ENCODE measurements at regions not wholly inside any gene's neighbourhood (a gene's known extent, or its start where the extent isn't known, plus 50 kb on each side); places are given as distances from the start of the nearest gene placed in this dataset.
"Not testable (repeated sequence)": the region's sequence is repeated elsewhere in the genome, so short reads cannot be mapped to it uniquely, and the experiment has no call there.

DNA sequence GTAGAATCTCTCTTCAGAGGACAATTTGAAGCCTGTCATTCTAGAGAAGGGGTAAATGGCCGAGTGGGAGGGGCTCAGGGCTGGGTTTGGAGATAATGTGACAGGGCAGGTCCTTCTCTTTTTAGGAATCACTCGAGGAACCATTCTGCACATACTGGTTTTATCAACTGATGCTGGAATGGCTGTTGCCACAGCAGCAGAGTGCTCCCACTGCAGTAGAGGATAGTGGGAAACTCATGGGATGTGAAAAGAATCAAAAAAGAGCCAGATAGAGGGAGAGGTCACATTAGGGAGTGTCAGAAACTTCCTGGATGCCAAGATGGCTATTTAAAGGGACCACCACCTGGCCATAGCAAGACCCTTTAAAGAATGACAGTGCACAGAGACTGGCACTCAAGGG is 105.3 kb downstream of the NAV1 start:
- no peak for ATAC-seq
- Histone ChIP-seq H3K9me3 (no peaks in the 10 kb centered on the region), H3K4me1 (peaks cover 4 to 60% (median 45%) of the 10 kb centered on the region in 12 donors), H3K27me3 (no peaks in the 10 kb centered on the region), H3K36me3 (peaks cover 0 to 7% (median 0%) of the 10 kb centered on the region in 9 donors), H3K27ac (no peak overlapping the region), H3K4me3 (no peak overlapping the region)
- TF ChIP-seq POLR2A (IDR thresholded peaks at IDR 0.05) (no peak), CTCF (IDR thresholded peaks at IDR 0.05) (no peak)
- no peak for DNase-seq
- 58 to 68% (median 62%) methylated on average over 2 of the region's 2 CpGs for WGBS, 4 donors
- intact Hi-C loops (cut with DNase I), result loop anchor here in 4 of 10 donors (5.0 to 10.0 kb wide), 4 partner anchors 51 to 151 kb away; no protein-coding TSS in a partner anchor

DNA sequence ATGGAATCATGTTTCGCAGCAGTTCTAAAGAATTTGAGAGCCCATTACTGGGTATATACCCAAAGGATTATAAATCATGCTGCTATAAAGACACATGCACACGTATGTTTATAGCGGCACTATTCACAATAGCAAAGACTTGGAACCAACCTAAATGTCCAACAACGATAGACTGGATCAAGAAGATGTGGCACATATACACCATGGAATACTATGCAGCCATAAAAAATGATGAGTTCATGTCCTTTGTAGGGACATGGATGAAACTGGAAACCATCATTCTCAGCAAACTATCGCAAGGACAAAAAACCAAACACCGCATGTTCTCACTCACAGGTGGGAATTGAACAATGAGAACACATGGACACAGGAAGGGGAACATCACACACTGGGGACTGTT is 106.1 kb downstream of the NAV1 start:
- H3K9me3 ChIP-seq, H3K4me3 ChIP-seq, DNase-seq, H3K27me3 ChIP-seq, H3K27ac ChIP-seq, H3K36me3 ChIP-seq, ATAC-seq: not testable (repeated sequence)
- peaks cover 4 to 60% (median 45%) of the 10 kb centered on the region in 12 donors for H3K4me1 ChIP-seq
- intact Hi-C loops (cut with DNase I), result loop anchor here in 6 of 10 donors (5.0 to 10.0 kb wide), 7 partner anchors 47 to 150 kb away; no protein-coding TSS in a partner anchor
- 91 to 99% (median 97%) methylated on average over 4 of the region's 6 CpGs for WGBS, 4 donors

GRCh38 chr1:201645956-201646355 is 107.0 kb downstream of the NAV1 start:
- intact Hi-C loops (cut with DNase I), result loop anchor here in 5 of 10 donors (5.0 to 10.0 kb wide), 6 partner anchors 46 to 149 kb away; no protein-coding TSS in a partner anchor

DNA sequence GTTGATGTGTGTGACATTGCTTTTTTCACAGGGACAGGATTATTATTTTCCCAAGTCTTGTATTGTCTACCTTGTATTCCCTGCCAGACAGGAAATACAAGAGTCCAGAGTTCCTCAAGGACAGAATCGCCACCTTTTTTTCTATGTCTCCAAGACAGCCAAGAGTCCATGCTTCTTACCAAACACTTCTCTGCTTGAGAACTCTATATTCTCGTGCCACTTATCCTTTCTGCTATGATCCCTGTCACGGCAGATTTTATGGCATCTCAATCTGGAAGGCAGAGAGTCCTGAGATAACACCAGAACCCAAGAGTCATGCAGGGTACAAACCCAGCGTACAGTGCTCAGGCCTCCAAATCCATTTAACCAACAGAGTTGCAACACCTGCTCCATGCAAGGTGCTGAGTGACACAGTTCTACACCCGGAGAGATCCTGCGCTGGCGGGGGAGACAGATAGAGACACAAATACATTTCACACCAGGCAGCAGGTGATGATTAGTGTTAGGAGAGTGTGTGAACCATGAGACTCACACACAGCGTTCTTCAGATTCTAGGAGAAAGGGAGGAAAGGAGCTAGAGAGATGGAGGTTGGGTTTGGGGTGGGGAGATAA is 107.6 kb downstream of the NAV1 start:
- intact Hi-C loops (cut with DNase I), result loop anchor here in 5 of 10 donors (5.0 to 10.0 kb wide), 6 partner anchors 46 to 148 kb away; no protein-coding TSS in a partner anchor
- ATAC-seq (no peak), DNase-seq (no peak)
- WGBS, 4 donors, result 44 to 56% (median 49%) methylated on average over 8 of the region's 8 CpGs
- Histone ChIP-seq H3K36me3 (peaks cover 0 to 7% (median 0%) of the 10 kb centered on the region in 9 donors), H3K4me1 (peaks cover 3 to 58% (median 45%) of the 10 kb centered on the region in 12 donors), H3K4me3 (peak overlapping the region in 2 of 12 donors; percentile 70 to 93), H3K27ac (peak overlapping the region in 10 of 12 donors; percentile 63 to 94 (median 82)), H3K27me3 (no peaks in the 10 kb centered on the region), H3K9me3 (no peaks in the 10 kb centered on the region)
- no peak for TF ChIP-seq POLR2A (IDR thresholded peaks at IDR 0.05)
- no peak for TF ChIP-seq CTCF (IDR thresholded peaks at IDR 0.05)

More at GRCh38 chr1:201645956-201646355, 107.0 kb downstream of the NAV1 start:
- peaks cover 0 to 7% (median 0%) of the 10 kb centered on the region in 9 donors for H3K36me3 ChIP-seq
- WGBS, 4 donors, result 34 to 40% (median 38%) methylated on average over 3 of the region's 3 CpGs
- H3K27me3 ChIP-seq, result no peaks in the 10 kb centered on the region
- no peak for ATAC-seq
- peaks cover 3 to 59% (median 46%) of the 10 kb centered on the region in 12 donors for H3K4me1 ChIP-seq
- no peaks in the 10 kb centered on the region for H3K9me3 ChIP-seq
- peak overlapping the region in 3 of 12 donors; percentile 79 to 90 (median 80) for H3K27ac ChIP-seq
- no peak for TF ChIP-seq CTCF (IDR thresholded peaks at IDR 0.05)
- TF ChIP-seq POLR2A (IDR thresholded peaks at IDR 0.05), result no peak
- no peak overlapping the region for H3K4me3 ChIP-seq
- no peak for DNase-seq
